Trophoblast cell (in vitro differentiated cells and primary cell): ENCODE measurements at regions not wholly inside any gene's neighbourhood (a gene's known extent, or its start where the extent isn't known, plus 50 kb on each side); places are given as distances from the start of the nearest gene placed in this dataset.
A peak's percentile ranks its signal among the peaks of the same experiment; 100 is the strongest.

Source experiments
- DNase-seq, 2 donors: peaks; one replicate each; pipeline ENCODE4 v3.0.0-alpha.2; 2016
- H2AFZ ChIP-seq: 2 replicates; pipeline ENCODE4 v1.6.1; 2013; ENCODE audit warnings: low read length, moderate library complexity, mild to moderate bottlenecking; ENCODE audit not compliant: insufficient read depth, poor library complexity
- H2AK5ac ChIP-seq: 2 replicates; pipeline ENCODE4 v1.6.1; 2013; ENCODE audit warnings: mild to moderate bottlenecking, low read length
- H2BK120ac ChIP-seq: 2 replicates; pipeline ENCODE4 v1.6.1; 2013; ENCODE audit warnings: low read length, mild to moderate bottlenecking, moderate library complexity; ENCODE audit not compliant: insufficient read depth, poor library complexity
- H2BK12ac ChIP-seq: 2 replicates; pipeline ENCODE4 v1.6.1; 2013; ENCODE audit warnings: mild to moderate bottlenecking, low read length, moderate library complexity
- H2BK5ac ChIP-seq: 2 replicates; pipeline ENCODE4 v1.6.1; 2013; ENCODE audit warnings: low read length, low read depth, moderate library complexity, mild to moderate bottlenecking; ENCODE audit not compliant: poor library complexity
- H3K14ac ChIP-seq: 2 replicates; pipeline ENCODE4 v1.6.1; 2013; ENCODE audit warnings: mild to moderate bottlenecking, low read length
- H3K18ac ChIP-seq: 2 replicates; pipeline ENCODE4 v1.6.1; 2013; ENCODE audit warnings: mild to moderate bottlenecking, low read length
- H3K23ac ChIP-seq: 2 replicates; pipeline ENCODE4 v1.6.1; 2013; ENCODE audit warnings: low read length
- H3K27ac ChIP-seq: 2 replicates; pipeline ENCODE4 v1.5.1; 2013; ENCODE audit warnings: low read depth, mild to moderate bottlenecking, inconsistent platforms, low read length, moderate library complexity
- H3K27me3 ChIP-seq: 2 replicates; pipeline ENCODE4 v1.6.1; 2013; ENCODE audit warnings: inconsistent platforms, mild to moderate bottlenecking, low read length, moderate library complexity; ENCODE audit not compliant: insufficient read depth
- H3K36me3 ChIP-seq, 2 experiments: 1 replicate in 1 of 2; 2 replicates in 1 of 2; pipeline ENCODE4 v1.6.1; 2013; ENCODE audit warnings: low read length in 2 of 2, mild to moderate bottlenecking in 2 of 2, moderate library complexity in 1 of 2; ENCODE audit not compliant: insufficient read depth in 2 of 2, control insufficient read depth in 1 of 2
- H3K4ac ChIP-seq: 2 replicates; pipeline ENCODE4 v1.6.1; 2013; ENCODE audit warnings: low read depth, mild to moderate bottlenecking, low read length, moderate library complexity
- H3K4me1 ChIP-seq, 2 experiments: 1 replicate in 1 of 2; 2 replicates in 1 of 2; pipeline ENCODE4 v1.6.1; 2013; ENCODE audit warnings: low read length in 2 of 2, mild to moderate bottlenecking in 2 of 2, moderate library complexity in 1 of 2; ENCODE audit not compliant: insufficient read depth in 2 of 2, control insufficient read depth in 1 of 2
- H3K4me2 ChIP-seq: 2 replicates; pipeline ENCODE4 v1.6.1; 2013; ENCODE audit warnings: inconsistent platforms, mild to moderate bottlenecking, low read length, moderate library complexity
- H3K4me3 ChIP-seq: 2 replicates; pipeline ENCODE4 v1.5.1; 2013; ENCODE audit warnings: mild to moderate bottlenecking, low read depth, low read length, inconsistent platforms
- H3K79me1 ChIP-seq: one replicate; pipeline ENCODE4 v1.6.1; 2013; ENCODE audit warnings: low read length
- H3K79me2 ChIP-seq: 2 replicates; pipeline ENCODE4 v1.6.1; 2013; ENCODE audit warnings: low read length, mild to moderate bottlenecking; ENCODE audit not compliant: control insufficient read depth, insufficient read depth, poor library complexity
- H3K9ac ChIP-seq: 2 replicates; pipeline ENCODE4 v1.6.1; 2013; ENCODE audit warnings: mild to moderate bottlenecking, low read length
- H3K9me3 ChIP-seq: 2 replicates; pipeline ENCODE4 v1.6.1; 2013; ENCODE audit warnings: low read depth, mild to moderate bottlenecking, control low read depth, inconsistent platforms, low read length; ENCODE audit not compliant: insufficient read depth
- H4K12ac ChIP-seq: 2 replicates; pipeline ENCODE4 v1.6.1; 2013; ENCODE audit warnings: low read depth, mild to moderate bottlenecking, low read length, moderate library complexity
- H4K8ac ChIP-seq: 2 replicates; pipeline ENCODE4 v1.6.1; 2013; ENCODE audit warnings: low read depth, mild to moderate bottlenecking, low read length, moderate library complexity
- H4K91ac ChIP-seq: one replicate; pipeline ENCODE4 v1.6.1; 2013; ENCODE audit warnings: low read depth, mild to moderate bottlenecking, low read length, moderate library complexity
- WGBS: extraction: QIAGEN DNeasy Blood & Tissue Kit; methylation state at CpG from one replicate; pipeline ENCODE4 v1.1.7; 2013; ENCODE audit warnings: missing lambda C conversion rate; ENCODE audit not compliant: insufficient read length, insufficient coverage; ENCODE audit errors: extremely low coverage; 5-methylcytosine and 5-hydroxymethylcytosine counted together

DNA sequence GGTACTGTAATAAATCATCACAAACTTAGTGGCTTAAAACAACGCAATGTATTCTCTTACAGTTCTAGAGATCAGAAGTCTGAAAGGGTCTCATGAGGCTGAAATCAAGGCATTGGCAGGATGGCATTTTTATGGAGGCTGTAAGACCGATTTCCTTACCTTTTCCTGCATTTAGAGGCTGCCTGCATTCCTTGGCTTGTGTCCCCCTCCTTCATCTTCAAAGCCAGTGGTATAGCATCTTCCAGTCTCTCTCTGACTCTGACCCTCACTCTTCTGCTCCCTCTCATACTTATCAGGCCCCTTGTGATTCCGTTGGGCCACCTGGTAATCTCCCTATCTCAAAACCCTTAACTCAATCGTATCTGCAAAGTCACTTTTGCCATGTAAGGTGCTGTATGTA lies 258.2 kb upstream of the JADE1 start:
- Histone ChIP-seq H4K91ac (peak overlapping the region; percentile 25), H2BK5ac (no peak overlapping the region), H3K4me2 (no peak overlapping the region), H3K18ac (no peak overlapping the region), H3K27me3 (no peaks in the 10 kb centered on the region), H3K9me3 (peaks cover 3% of the 10 kb centered on the region), H3K4me3 (no peak overlapping the region), H3K14ac (no peak overlapping the region), H3K4ac (no peak overlapping the region), H2BK12ac (no peak overlapping the region), H3K27ac (no peak overlapping the region), H3K79me2 (peaks cover 3% of the 10 kb centered on the region), H2AK5ac (no peak overlapping the region), H3K23ac (no peak overlapping the region), H3K4me1 (peaks cover 8 to 9% of the 10 kb centered on the region in 2 experiments), H2BK120ac (no peak overlapping the region), H4K12ac (no peak overlapping the region), H4K8ac (no peak overlapping the region), H2AFZ (no peak overlapping the region), H3K36me3 (no peaks in the 10 kb centered on the region), H3K9ac (no peak overlapping the region), H3K79me1 (peaks cover 16% of the 10 kb centered on the region)
- no peak for DNase-seq
- WGBS = no CpG with 5 or more reads among the region's 4 CpGs

DNA sequence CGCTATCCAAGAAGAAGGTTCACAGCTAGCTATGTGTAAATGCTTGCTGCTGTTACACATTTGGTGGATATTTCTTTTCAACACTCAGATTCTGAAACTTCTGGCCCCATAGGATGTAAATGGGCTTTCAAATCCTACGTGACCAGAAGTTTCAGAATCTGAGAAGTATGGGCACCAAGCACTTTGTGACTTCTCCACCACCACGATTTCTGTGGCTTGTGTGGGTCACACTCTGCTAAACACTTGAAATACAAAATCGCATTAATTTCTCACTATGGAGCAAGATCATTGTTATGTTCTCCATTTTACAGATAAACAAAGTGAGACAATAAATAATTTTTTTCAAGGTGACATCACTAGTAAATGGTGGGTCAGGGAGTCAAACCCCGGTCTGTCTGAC lies 259.4 kb upstream of the JADE1 start:
- H3K14ac ChIP-seq = no peak overlapping the region
- no peak overlapping the region for H3K4me2 ChIP-seq
- H3K23ac ChIP-seq = no peak overlapping the region
- peaks cover 16% of the 10 kb centered on the region for H3K79me1 ChIP-seq
- H3K9me3 ChIP-seq = peaks cover 3% of the 10 kb centered on the region
- H3K9ac ChIP-seq = no peak overlapping the region
- no peak overlapping the region for H3K27ac ChIP-seq
- no peak overlapping the region for H2BK5ac ChIP-seq
- H3K4me3 ChIP-seq = no peak overlapping the region
- no peak overlapping the region for H2AFZ ChIP-seq
- H3K27me3 ChIP-seq = no peaks in the 10 kb centered on the region
- no peak overlapping the region for H4K12ac ChIP-seq
- no peak overlapping the region for H2BK12ac ChIP-seq
- no peak overlapping the region for H4K8ac ChIP-seq
- H4K91ac ChIP-seq = no peak overlapping the region
- DNase-seq = no peak
- H3K36me3 ChIP-seq = no peaks in the 10 kb centered on the region
- no peak overlapping the region for H3K4ac ChIP-seq
- peaks cover 8 to 9% of the 10 kb centered on the region in 2 experiments for H3K4me1 ChIP-seq
- no CpG with 5 or more reads among the region's 5 CpGs for WGBS
- peaks cover 3% of the 10 kb centered on the region for H3K79me2 ChIP-seq
- no peak overlapping the region for H2AK5ac ChIP-seq
- no peak overlapping the region for H3K18ac ChIP-seq
- H2BK120ac ChIP-seq = no peak overlapping the region

DNA sequence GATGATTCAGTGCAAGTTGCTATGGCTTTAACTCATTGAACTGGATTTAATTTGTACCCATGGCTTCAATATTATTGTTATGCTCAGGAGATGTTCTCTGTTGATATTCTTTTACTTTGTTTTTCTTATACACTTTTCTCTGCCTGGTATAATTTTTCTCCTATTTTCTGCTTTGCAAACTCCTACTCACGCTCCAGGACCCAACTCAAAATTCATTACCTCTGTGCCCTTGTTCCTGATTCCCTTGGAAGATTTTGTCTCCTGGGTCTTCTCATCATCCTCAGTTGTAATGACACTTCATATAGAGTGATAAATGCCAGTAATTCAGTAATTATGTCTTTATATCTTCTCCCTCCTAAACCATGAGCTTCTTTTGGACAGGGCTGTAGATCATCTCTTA lies 259.9 kb upstream of the JADE1 start:
- Histone ChIP-seq H2BK5ac (no peak overlapping the region), H2AFZ (no peak overlapping the region), H4K12ac (no peak overlapping the region), H4K91ac (no peak overlapping the region), H3K79me1 (peaks cover 13% of the 10 kb centered on the region), H2BK12ac (no peak overlapping the region), H3K36me3 (no peaks in the 10 kb centered on the region), H4K8ac (no peak overlapping the region), H3K9ac (no peak overlapping the region), H2BK120ac (no peak overlapping the region), H3K14ac (no peak overlapping the region), H3K27ac (no peak overlapping the region), H3K4me3 (no peak overlapping the region), H3K79me2 (peaks cover 3% of the 10 kb centered on the region), H3K4me1 (peaks cover 8 to 9% of the 10 kb centered on the region in 2 experiments), H3K9me3 (peaks cover 3% of the 10 kb centered on the region), H3K4ac (no peak overlapping the region), H2AK5ac (no peak overlapping the region), H3K18ac (no peak overlapping the region), H3K4me2 (no peak overlapping the region), H3K23ac (no peak overlapping the region), H3K27me3 (no peaks in the 10 kb centered on the region)
- WGBS = no CpG with 5 or more reads among the region's 1 CpG
- no peak for DNase-seq

DNA sequence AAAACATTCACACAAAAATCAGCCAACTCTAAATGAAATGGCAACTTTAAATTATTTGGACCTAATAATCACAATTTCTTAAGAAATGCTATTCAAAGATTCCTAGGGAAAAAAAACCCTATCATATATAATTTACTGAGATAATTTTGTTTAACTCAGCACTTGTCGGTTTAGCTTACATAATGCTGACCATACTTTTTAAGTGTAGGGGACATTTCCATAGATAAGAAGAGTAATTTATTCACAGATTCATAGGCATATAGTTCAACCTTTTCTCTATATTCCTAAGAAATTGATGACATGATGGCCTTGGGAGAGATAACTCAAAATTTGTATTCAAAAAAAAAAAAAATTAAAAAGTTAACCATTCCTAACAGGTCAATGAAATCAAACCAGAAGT lies 260.8 kb upstream of the PGRMC2 start:
- no peak overlapping the region for H4K91ac ChIP-seq
- H3K4ac ChIP-seq = no peak overlapping the region
- H3K18ac ChIP-seq = no peak overlapping the region
- no peak for DNase-seq
- no peak overlapping the region for H2BK5ac ChIP-seq
- no peak overlapping the region for H3K4me2 ChIP-seq
- no peak overlapping the region for H2AK5ac ChIP-seq
- no peak overlapping the region for H2BK12ac ChIP-seq
- H2AFZ ChIP-seq = no peak overlapping the region
- no peak overlapping the region for H3K14ac ChIP-seq
- peaks cover 3% of the 10 kb centered on the region for H3K9me3 ChIP-seq
- no peaks in the 10 kb centered on the region for H3K27me3 ChIP-seq
- no peak overlapping the region for H3K4me3 ChIP-seq
- no peak overlapping the region for H4K8ac ChIP-seq
- no peak overlapping the region for H2BK120ac ChIP-seq
- no CpG with 5 or more reads among the region's 1 CpG for WGBS
- H3K9ac ChIP-seq = no peak overlapping the region
- no peak overlapping the region for H4K12ac ChIP-seq
- peaks cover 7% of the 10 kb centered on the region in 2 experiments for H3K4me1 ChIP-seq
- no peaks in the 10 kb centered on the region for H3K36me3 ChIP-seq
- peaks cover 3% of the 10 kb centered on the region for H3K79me2 ChIP-seq
- H3K23ac ChIP-seq = no peak overlapping the region
- H3K27ac ChIP-seq = no peak overlapping the region
- H3K79me1 ChIP-seq = peaks cover 10% of the 10 kb centered on the region
